Left renal cortex interstitium (tissue), 4 donors: ENCODE measurements at regions not wholly inside any gene's neighbourhood (a gene's known extent, or its start where the extent isn't known, plus 50 kb on each side); places are given as distances from the start of the nearest gene placed in this dataset.

Experiments
- DNase-seq, 4 donors: peaks; one replicate each; pipeline ENCODE4 v3.0.0-alpha.2; 2013; ENCODE audit warnings: low read depth in 4 of 4, low spot score in 2 of 4, missing footprints in 1 of 4

DNA sequence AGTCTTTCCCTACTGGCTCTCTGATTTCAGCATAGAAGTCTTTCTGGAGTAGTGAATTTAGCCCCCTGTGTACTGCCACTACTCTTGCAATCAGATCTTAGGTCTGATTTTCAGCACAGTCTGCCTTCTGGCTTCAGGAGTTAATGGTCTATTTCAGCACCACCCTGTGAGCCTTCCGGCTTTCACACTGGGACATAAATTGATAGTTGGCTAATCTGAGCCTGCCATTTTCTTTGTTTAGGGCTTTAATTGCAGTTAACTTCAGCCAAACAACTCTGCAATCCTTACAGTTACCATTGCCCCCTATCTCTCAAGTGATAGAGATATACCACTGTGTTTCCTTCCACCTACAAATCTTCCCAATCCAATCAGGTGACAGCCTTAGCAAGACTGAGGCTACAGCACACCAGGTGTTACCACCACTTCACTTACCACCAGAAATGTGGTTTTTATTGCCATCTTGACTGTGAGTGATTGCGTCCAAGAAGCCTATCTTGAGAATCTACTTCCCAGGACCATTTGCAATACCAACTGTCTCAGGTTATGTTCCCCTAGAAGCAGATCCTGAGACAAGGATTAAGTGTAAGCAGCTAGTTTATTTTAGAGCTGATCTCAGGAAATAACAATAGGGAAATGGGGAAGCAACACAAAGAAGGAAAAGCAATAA is 51.9 kb upstream of the NEK6 start:
- no peak for DNase-seq

DNA sequence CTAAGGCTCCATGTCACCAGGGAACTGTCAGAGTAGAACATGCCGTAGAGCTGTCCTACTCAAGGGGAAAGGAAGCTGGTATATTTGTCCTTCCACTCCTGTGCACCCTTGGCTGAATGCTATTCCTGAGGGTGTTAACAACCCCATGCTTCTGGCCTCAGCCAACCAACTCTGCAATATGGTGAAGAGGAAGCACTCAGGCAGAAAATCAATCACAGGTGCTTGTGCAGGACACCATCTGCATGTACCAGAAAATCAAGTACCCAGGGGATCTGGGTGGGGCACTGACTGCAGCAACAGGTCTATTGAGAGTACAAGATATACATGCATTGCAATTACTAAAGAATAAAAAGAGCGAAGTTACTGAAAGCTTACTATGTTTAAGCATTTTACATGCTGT is 51.4 kb upstream of the NEK6 start:
- no peak for DNase-seq
